HCT116 (cell line): ENCODE measurements at regions not wholly inside any gene's neighbourhood (a gene's known extent, or its start where the extent isn't known, plus 50 kb on each side); places are given as distances from the start of the nearest gene placed in this dataset.

Experiments used
- POLR2A ChIP-seq: IDR thresholded peaks from 2 replicates; pipeline ENCODE4 v1.7.0; 2011; ENCODE audit warnings: borderline replicate concordance; ENCODE audit not compliant: insufficient read depth, insufficient read length; ENCODE audit errors: extremely low read depth
- POLR2AphosphoS5 ChIP-seq: IDR thresholded peaks from 2 replicates; pipeline ENCODE4 v1.6.1; 2011; ENCODE audit warnings: mild to moderate bottlenecking, low read depth, low read length, moderate library complexity
- TF ChIP-seq, protein P1 (sequence below): IDR thresholded peaks from 2 replicates; pipeline ENCODE4 v1.6.1; 2012; ENCODE audit warnings: low read depth
- TF ChIP-seq, protein P2 (sequence below), 3 experiments: fragments of 200-600 bp in 1 of 3; sonication (generic) in 1 of 3; IDR thresholded peaks in 2 of 3; conservative IDR thresholded peaks in 1 of 3; 2 replicates each; pipeline ENCODE4 v1.5.1; 2012 to 2017; ENCODE audit warnings: low read depth in 2 of 3, low read length in 2 of 3, antibody characterized with exemption in 1 of 3, borderline replicate concordance in 1 of 3, control low read depth in 1 of 3, mild to moderate bottlenecking in 1 of 3, mixed read lengths in 1 of 3, mixed run types in 1 of 3, moderate library complexity in 1 of 3; ENCODE audit not compliant: insufficient read depth in 1 of 3

DNA sequence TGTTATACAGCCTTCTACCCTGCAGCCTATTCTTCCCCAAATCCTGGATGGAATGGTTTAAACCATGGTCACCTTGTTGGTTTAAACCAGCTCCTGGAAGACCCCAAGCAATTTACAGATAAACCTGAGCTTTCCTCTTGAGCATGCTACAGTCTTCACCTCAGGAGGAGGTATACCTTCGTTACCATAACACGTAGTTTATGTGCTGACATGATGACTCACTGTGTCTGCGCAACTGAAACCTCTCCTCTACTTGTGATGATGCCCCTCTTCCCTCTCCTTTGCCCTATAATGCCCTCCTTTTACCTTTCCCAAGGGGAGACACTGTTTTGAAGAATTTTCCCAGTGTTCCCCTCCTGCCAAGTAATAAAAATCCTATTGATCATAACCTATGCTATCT lies 457.3 kb upstream of the RGS18 start:
- TF ChIP-seq, protein P1, sequence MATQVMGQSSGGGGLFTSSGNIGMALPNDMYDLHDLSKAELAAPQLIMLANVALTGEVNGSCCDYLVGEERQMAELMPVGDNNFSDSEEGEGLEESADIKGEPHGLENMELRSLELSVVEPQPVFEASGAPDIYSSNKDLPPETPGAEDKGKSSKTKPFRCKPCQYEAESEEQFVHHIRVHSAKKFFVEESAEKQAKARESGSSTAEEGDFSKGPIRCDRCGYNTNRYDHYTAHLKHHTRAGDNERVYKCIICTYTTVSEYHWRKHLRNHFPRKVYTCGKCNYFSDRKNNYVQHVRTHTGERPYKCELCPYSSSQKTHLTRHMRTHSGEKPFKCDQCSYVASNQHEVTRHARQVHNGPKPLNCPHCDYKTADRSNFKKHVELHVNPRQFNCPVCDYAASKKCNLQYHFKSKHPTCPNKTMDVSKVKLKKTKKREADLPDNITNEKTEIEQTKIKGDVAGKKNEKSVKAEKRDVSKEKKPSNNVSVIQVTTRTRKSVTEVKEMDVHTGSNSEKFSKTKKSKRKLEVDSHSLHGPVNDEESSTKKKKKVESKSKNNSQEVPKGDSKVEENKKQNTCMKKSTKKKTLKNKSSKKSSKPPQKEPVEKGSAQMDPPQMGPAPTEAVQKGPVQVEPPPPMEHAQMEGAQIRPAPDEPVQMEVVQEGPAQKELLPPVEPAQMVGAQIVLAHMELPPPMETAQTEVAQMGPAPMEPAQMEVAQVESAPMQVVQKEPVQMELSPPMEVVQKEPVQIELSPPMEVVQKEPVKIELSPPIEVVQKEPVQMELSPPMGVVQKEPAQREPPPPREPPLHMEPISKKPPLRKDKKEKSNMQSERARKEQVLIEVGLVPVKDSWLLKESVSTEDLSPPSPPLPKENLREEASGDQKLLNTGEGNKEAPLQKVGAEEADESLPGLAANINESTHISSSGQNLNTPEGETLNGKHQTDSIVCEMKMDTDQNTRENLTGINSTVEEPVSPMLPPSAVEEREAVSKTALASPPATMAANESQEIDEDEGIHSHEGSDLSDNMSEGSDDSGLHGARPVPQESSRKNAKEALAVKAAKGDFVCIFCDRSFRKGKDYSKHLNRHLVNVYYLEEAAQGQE = no peak
- TF ChIP-seq, protein P2, sequence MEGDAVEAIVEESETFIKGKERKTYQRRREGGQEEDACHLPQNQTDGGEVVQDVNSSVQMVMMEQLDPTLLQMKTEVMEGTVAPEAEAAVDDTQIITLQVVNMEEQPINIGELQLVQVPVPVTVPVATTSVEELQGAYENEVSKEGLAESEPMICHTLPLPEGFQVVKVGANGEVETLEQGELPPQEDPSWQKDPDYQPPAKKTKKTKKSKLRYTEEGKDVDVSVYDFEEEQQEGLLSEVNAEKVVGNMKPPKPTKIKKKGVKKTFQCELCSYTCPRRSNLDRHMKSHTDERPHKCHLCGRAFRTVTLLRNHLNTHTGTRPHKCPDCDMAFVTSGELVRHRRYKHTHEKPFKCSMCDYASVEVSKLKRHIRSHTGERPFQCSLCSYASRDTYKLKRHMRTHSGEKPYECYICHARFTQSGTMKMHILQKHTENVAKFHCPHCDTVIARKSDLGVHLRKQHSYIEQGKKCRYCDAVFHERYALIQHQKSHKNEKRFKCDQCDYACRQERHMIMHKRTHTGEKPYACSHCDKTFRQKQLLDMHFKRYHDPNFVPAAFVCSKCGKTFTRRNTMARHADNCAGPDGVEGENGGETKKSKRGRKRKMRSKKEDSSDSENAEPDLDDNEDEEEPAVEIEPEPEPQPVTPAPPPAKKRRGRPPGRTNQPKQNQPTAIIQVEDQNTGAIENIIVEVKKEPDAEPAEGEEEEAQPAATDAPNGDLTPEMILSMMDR (IDR thresholded peaks at IDR 0.05 in 2 of 3, conservative IDR thresholded peaks at IDR 0.05 in 1 of 3; ENCODE audit: borderline replicate concordance in 1 of 3, insufficient read depth in 1 of 3, low read depth in 2 of 3, low read length in 2 of 3) = no peak
- TF ChIP-seq POLR2AphosphoS5 = no peak
- TF ChIP-seq POLR2A = no peak
